ENCODE measurements at regions not wholly inside any gene's neighbourhood (a gene's known extent, or its start where the extent isn't known, plus 50 kb on each side); places are given as distances from the start of the nearest gene placed in this dataset.

DNA sequence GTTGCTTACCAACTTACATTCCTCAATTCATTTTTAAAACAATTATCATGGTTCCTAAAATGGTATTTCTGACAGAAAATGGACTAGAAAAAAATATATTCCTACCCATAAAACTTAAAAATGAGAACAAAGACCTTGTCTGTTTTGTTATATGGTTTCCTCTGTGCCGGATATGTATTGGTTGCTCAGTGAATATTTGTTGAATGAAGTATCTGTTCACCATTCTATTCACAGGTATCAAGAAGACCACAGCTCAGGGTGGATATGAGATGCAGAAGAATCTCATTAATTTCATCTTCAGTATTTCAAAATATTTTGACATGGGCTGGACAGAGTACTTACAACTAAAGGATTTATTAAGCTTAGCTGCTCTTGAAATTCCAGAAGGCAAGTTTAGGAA lies 58.1 kb downstream of the TUSC7 start:
- no peak for DNase-seq (ENCODE audit: low spot score)

GRCh38 chr3:116770815-116771450 lies 61.4 kb downstream of the TUSC7 start:
- DNase-seq (ENCODE audit: low spot score) = peak; percentile 61

DNA sequence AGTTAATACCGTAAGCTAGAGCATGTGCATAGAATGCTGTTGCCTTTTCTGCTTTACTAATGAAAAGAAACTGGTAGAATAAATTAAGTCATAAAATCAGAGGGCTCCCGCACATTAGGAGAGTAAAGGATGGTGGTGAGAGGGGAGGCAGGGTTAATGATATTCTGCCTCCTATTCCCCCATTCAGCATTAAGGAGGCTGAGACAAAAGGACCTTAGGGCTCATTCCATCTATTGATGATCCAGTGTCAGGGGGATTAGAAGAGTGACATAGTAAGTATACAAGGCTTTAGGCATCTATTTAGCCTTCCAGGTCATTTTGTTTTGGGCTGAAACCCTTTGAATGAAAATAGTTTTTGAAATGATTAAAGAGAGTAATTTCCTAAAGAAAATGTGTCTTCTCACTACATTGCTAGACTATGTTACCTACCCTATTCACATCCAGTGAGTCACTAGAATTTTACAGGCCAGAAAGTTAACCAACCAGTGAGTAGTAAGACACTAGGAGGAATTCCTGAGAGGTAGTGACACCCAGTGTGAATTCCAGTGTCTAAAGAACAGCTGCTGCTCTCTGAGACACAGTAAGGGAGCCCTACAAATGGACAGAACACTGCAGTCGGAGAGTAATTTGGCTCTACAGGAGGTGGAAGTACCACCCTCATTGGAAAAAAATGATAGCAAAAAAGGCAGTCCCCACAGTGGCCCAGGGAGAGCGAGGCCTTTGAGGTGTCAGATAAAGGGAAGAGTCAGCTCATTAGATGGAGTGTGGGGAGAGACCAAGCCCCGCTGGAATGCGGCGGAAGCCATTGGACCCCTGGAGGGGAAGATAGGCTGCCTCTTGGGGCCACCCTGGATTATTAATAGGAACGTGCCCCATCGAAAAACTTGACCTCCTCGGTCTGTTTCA lies 67.6 kb downstream of the TUSC7 start:
- DNase-seq (ENCODE audit: low spot score) = no peak

DNA sequence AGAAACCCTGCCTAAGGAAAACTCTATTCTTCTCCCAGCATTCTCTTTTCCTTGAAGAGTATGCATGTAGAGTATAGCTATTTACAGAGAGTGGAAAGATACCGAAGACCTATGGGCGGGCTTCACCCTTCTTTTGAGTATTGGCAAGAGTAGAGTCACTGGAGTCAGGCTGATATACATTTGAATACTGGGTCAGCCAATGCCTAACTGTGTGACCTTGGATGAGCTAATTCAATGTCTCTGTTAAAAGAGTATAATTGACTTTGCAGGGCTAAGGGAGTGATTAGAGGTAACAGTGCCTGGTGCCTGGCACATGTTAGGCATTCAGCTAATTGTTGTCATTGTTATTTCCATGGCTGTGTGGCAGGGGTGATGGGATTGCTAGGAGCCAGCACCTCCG lies 75.6 kb downstream of the TUSC7 start:
- no peak for DNase-seq (ENCODE audit: low spot score)

GRCh38 chr3:116802651-116803050 lies 93.1 kb downstream of the TUSC7 start:
- DNase-seq (ENCODE audit: low spot score) = no peak

- DNase-seq (ENCODE audit: low spot score) = no peak
Observed at GRCh38 chr3:116806351-116806750, 96.8 kb downstream of the TUSC7 start.

GRCh38 chr3:116808725-116809124 lies 99.1 kb downstream of the TUSC7 start:
- no peak for DNase-seq (ENCODE audit: low spot score)

GRCh38 chr3:116809208-116809607 lies 99.6 kb downstream of the TUSC7 start:
- no peak for DNase-seq (ENCODE audit: low spot score)

DNA sequence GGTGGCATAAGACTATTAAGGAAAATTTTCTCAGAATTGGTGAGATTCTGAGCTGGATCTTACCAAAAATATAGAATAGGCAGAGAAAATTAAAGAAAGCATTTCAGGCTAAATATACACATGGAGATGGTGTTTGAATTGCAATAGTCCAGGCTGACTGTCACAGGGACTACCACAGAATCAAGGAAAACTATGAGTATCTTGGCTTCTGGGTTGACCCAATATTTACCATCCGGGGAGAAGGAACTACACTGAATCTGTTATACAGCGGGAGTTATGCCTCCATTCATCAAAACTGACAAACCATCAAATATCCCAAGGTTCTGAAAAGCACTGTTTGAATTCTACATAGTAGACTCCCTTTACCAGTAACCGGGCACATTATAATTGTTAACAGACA lies 102.2 kb downstream of the TUSC7 start:
- no peak for DNase-seq (ENCODE audit: low spot score)

DNA sequence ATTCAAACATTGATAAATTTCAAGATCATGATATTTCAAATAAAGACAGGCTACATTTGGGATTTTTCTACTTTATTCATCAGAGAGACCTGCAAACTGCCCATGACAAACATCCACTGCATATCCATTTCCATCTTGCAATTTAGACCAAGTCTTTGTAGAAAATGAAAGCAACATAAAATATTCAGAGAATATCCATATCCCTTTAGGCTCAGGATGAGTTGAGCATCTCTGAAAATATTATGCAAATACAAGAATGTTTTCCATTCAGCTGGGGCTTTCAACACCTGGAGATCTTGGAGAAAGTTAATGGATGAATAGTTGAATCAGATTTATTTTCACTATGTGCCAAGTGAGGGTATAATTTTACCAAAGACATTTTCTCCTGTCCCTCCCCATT lies 103.4 kb downstream of the TUSC7 start:
- DNase-seq (ENCODE audit: low spot score) = no peak

- DNase-seq (ENCODE audit: low spot score) = no peak
Observed at GRCh38 chr3:116815321-116815720, 105.7 kb downstream of the TUSC7 start.

DNA sequence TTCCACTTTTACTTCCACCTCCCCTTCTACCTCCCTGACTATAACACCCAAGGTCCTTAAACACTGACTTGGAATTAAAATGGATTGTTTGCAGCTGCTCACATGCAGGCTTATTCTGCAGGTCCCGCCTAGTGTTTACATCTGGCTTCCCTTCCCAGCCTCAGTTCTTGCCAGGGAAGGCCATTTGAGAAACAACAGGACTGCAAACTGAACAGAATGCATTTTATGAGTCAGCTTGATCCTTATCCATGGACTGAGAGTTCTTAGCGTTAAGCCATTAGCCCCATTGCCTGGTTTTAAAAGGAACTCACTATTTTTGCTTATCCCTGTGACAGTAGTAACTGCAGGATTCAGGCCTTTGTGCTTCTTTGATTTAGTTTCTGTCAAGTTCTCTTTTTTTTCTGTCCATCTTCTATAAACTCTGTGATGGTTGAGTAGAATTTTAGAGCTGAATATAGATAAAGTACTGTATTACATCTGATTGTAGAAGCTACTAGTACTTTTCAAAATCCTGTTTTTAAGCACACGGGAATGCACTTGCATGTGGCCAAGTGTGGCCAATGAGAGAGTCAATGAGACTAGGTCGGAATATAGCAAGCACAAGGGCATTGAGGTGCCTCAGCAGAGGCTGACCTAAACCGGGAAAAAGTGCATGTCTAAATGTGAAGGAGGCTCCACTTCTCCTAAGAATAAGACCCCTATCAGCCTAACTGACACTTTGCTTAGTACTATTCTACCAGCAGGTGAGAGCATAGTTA lies 106.4 kb downstream of the TUSC7 start:
- no peak for DNase-seq (ENCODE audit: low spot score)

- no peak for DNase-seq (ENCODE audit: low spot score)
Observed at GRCh38 chr3:116821371-116821770, 111.8 kb downstream of the TUSC7 start.

DNA sequence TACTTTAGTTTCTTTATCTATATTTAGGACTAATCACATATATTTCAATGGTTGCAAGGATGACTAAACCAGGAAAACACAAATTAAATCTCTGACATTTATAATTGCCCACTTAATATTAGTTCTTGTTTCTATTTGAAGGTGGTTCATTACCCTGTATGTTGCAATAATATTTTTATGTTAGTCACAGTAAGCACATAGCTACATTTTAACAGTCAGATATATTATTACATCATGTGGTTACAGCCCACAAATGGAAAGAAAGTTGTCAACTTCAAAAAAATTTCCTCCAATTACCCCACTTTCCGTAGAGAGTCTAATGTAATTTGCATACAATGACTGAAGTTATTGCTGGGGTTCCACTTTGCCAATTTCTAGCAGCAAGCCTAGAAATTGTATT lies 114.6 kb downstream of the TUSC7 start:
- DNase-seq (ENCODE audit: low spot score) = no peak

GRCh38 chr3:116833202-116833601 lies 123.6 kb downstream of the TUSC7 start:
- DNase-seq (ENCODE audit: low spot score) = no peak

DNA sequence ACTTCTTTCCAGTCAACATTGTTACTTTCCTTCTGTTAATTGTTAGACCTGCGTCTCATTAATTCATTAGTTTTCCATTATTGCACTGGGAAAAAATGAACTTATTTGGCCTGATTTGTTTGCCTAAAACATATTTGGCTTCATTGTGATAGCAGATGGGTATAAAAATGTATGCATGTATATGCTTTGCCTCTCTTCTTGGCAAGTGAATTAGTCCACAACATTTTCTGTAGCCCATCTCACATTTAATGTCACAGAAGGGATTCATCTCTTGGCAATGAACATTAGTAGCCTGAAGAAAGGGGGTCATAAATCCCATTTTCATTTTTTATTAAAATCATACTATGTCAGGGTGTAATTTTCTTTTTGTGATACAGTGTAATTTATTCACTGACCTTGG lies 125.2 kb downstream of the TUSC7 start:
- DNase-seq (ENCODE audit: low spot score) = no peak

DNA sequence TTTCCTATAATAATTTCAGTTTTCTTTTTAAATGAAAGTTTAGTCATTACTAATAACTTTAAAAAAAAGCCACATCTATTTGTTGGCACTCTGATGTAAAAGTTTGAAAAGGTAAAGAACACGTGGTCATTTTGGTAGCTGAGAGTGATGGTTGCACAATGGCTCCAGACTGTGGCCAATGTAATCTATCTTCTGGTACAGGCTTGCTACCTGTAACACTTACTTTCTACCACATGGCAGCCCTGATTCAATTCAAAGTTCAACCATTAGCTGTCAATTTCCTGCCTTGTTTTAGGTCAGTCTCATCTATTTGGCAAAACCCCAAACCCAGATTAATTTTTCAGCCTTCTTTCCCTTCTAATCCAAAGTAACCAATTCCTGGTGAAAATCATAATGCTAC lies 126.1 kb downstream of the TUSC7 start:
- no peak for DNase-seq (ENCODE audit: low spot score)

- no peak for DNase-seq (ENCODE audit: low spot score)
Observed at GRCh38 chr3:116836286-116836685, 126.7 kb downstream of the TUSC7 start.

DNA sequence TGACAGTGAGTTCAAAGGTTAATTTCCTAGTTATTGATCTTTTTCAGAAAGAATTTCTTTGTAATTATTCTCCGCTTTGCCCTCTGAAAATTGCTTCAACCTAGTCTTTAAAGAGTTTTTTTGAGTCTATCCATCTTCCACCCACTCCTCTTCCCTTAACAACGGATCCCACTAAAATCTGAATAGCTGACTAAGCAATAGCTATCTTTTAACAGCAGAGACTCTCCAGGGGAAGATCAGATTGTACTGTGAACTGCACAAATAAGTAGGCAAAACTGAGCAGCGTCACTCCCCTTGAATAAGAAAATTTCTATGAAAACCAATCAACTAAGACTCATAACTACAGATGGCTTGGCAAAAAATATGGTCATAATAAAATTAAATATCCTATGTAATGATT lies 127.9 kb downstream of the TUSC7 start:
- no peak for DNase-seq (ENCODE audit: low spot score)

DNA sequence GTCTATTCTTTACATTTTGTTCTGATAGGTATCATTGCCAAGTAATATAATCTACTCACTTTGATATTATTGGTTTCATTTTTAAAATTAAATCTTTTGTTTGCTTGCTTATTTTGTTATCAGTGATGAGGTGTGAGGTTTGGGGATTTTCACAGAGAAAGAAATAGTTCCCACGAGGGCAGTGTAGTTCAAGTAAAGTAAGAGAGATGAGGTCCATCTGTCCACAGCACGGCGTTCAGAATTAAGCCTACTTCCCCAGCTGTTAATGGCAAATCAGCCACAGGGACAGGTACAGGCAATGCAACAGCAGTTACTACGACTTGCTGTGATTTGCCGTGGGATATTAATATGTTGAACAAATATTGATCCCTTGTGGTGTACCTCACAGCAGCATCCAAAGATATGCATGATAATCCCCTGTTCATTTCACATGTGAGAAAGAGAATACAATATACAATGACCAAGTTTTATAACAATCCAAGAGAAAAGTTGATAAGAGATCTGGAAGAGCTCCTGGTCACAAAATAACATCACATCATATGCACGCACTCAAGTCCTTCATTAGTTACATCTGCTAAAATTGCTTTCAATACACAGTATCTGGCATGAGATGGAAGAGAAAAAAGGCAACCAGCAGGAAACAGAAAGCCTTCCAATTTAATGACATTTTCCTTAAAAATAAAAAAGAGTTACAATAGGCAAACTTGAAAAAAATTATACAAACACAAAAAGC lies 131.6 kb downstream of the TUSC7 start:
- DNase-seq (ENCODE audit: low spot score) = no peak

DNA sequence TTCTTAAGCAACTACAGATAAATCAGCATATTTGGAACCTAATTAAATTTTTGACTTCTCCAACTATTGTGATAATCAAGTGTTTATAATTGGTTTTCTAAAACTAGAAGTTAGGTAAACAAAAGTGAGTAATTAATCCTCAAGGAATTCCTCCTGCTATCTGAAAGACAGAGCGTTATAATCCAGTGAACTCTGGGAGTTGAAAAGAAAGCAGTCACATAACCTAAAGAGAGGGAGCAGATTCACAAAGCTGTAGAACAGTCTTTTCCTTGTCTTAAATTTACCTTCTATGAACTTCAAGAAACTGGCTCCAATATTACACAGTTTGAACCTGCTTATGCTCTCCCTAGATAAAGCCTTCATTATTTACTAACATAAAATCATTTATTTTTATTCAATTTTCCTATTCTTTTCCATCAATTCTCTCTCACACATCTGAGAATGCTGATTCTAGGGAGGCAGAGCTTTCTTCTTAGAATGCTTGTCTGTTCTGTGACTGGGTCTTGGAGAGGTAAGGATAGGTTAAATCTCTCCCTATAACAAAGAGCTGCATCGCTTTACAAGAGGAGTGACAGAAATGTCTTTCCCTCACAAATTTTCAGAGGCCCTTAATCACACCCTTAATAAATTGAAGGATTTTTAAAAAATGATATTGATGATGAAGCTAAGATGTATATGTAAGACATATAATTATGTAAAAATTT lies 132.8 kb downstream of the TUSC7 start:
- DNase-seq (ENCODE audit: low spot score) = no peak

Data from activated CD4-positive, alpha-beta T cell treated with anti-CD3 and anti-CD28 coated beads, Interleukin-2, Interleukin-4, amounts not matched to agents 100 ng/mL and 50 ng/mL, durations not matched to agents 16 hours and 8 hours (primary cell).